Activated T-helper 2 cell treated with anti-CD3 and anti-CD28 coated beads, Interferon-gamma antibody, Interleukin-2, Interleukin-4, amounts not matched to agents 10 μg/mL and 5 μg/mL and 100 μg/mL, durations not matched to agents 14 hours and 24 hours and 36 hours (primary cell): ENCODE measurements at regions not wholly inside any gene's neighbourhood (a gene's known extent, or its start where the extent isn't known, plus 50 kb on each side); places are given as distances from the start of the nearest gene placed in this dataset.
"Not testable (repeated sequence)": the region's sequence is repeated elsewhere in the genome, so short reads cannot be mapped to it uniquely, and the experiment has no call there.

ENCODE experiments used
- DNase-seq: peaks from one replicate; pipeline ENCODE4 v3.0.0; 2021; ENCODE audit warnings: low spot score
- H3K27ac Mint-ChIP-seq: one replicate; pipeline ENCODE4 v1.8.0; 2021; ENCODE audit warnings: mixed read lengths
- H3K27me3 Mint-ChIP-seq: one replicate; pipeline ENCODE4 v1.8.0; 2021; ENCODE audit warnings: low read depth, mixed read lengths
- H3K36me3 Mint-ChIP-seq: one replicate; pipeline ENCODE4 v1.8.0; 2021; ENCODE audit warnings: low read depth, mixed read lengths
- H3K4me1 Mint-ChIP-seq: one replicate; pipeline ENCODE4 v1.8.0; 2021; ENCODE audit warnings: low read depth, mixed read lengths
- H3K4me3 Mint-ChIP-seq: one replicate; pipeline ENCODE4 v1.8.0; 2021; ENCODE audit warnings: low read depth, mild to moderate bottlenecking, moderate library complexity, mixed read lengths
- H3K9me3 Mint-ChIP-seq: one replicate; pipeline ENCODE4 v1.8.0; 2021; ENCODE audit warnings: mixed read lengths
- intact Hi-C: fragments of 100-400 bp; cut with micrococcal nuclease; formaldehyde crosslinking; loops from one replicate; pipeline ENCODE4 v1.15.1; 2023

DNA sequence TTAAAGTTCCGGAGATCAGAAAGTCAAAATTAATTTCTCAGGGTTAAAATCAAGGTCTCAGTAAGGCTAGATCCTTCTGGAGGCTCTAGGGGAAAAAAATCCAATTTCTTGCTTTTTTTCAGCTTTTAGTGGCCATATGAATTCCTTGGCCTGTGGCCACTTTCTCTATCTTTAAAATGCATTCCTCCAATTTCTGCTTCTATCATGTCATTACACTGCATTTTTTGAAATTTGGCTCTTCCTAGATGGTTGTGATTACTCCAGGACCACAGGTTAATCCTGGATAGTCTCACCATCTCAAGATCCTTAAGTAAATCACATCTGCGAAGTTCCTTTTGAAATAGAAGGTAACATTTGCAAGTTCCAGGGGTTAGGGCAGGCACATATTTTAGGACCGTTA, 1294.9 kb upstream of the CITED2 start:
- Mint-ChIP-seq H3K27me3 (peaks cover 3% of the 10 kb centered on the region), H3K27ac (no peak overlapping the region), H3K9me3 (no peaks in the 10 kb centered on the region), H3K4me1 (peaks cover 7% of the 10 kb centered on the region), H3K4me3 (no peak overlapping the region), H3K36me3 (no peaks in the 10 kb centered on the region)
- intact Hi-C loops, result no loop called here
- no peak for DNase-seq

- intact Hi-C loops, result no loop called here
- Mint-ChIP-seq H3K27ac (no peak overlapping the region), H3K4me1 (no peaks in the 10 kb centered on the region), H3K4me3 (no peak overlapping the region), H3K27me3 (peaks cover 5% of the 10 kb centered on the region), H3K36me3 (no peaks in the 10 kb centered on the region), H3K9me3 (no peaks in the 10 kb centered on the region)
- no peak for DNase-seq
Measured at GRCh38 chr6:140663772-140664171, 1289.3 kb upstream of the CITED2 start.

GRCh38 chr6:140663094-140663493, 1288.6 kb upstream of the CITED2 start:
- no peaks in the 10 kb centered on the region for H3K36me3 Mint-ChIP-seq
- no peak for DNase-seq
- peaks cover 5% of the 10 kb centered on the region for H3K27me3 Mint-ChIP-seq
- intact Hi-C loops, result no loop called here
- no peak overlapping the region for H3K27ac Mint-ChIP-seq
- no peak overlapping the region for H3K4me3 Mint-ChIP-seq
- H3K9me3 Mint-ChIP-seq, result no peaks in the 10 kb centered on the region
- H3K4me1 Mint-ChIP-seq, result no peaks in the 10 kb centered on the region

- Mint-ChIP-seq H3K4me3 (no peak overlapping the region), H3K4me1 (no peaks in the 10 kb centered on the region), H3K36me3 (no peaks in the 10 kb centered on the region), H3K27ac (no peak overlapping the region), H3K9me3 (no peaks in the 10 kb centered on the region), H3K27me3 (peaks cover 5% of the 10 kb centered on the region)
- intact Hi-C loops, result no loop called here
- no peak for DNase-seq
Measured at GRCh38 chr6:140661691-140662090, 1287.2 kb upstream of the CITED2 start.

DNA sequence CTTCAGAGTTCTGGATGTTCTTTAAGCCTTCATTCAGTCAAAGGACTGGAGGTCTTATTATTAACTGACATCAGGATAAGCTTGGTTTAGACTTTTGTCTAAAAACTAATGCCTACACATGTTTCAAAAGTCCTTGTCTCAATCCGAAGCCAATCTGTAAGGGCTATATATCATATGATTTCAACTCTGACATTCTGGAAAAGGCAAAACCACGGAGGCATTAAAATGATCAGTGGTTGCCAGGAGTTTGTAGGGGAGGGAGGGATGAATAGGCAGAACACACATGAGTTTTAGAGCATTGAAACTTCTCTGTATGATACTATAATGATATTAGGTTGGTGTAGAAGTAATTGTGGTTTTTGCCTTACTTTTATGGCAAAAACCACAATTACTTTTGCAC, 1285.8 kb upstream of the CITED2 start:
- no peak for DNase-seq
- H3K9me3 Mint-ChIP-seq, result no peaks in the 10 kb centered on the region
- peaks cover 7% of the 10 kb centered on the region for H3K27me3 Mint-ChIP-seq
- no peak overlapping the region for H3K27ac Mint-ChIP-seq
- no peak overlapping the region for H3K4me3 Mint-ChIP-seq
- no peaks in the 10 kb centered on the region for H3K36me3 Mint-ChIP-seq
- no peaks in the 10 kb centered on the region for H3K4me1 Mint-ChIP-seq
- intact Hi-C loops, result no loop called here

- Mint-ChIP-seq H3K4me1 (peaks cover 2% of the 10 kb centered on the region), H3K9me3 (no peaks in the 10 kb centered on the region), H3K36me3 (no peaks in the 10 kb centered on the region), H3K27me3 (peaks cover 4% of the 10 kb centered on the region), H3K4me3 (no peak overlapping the region), H3K27ac (no peak overlapping the region)
- no peak for DNase-seq
- intact Hi-C loops, result no loop called here
Measured at GRCh38 chr6:140653972-140654371, 1279.5 kb upstream of the CITED2 start.

DNA sequence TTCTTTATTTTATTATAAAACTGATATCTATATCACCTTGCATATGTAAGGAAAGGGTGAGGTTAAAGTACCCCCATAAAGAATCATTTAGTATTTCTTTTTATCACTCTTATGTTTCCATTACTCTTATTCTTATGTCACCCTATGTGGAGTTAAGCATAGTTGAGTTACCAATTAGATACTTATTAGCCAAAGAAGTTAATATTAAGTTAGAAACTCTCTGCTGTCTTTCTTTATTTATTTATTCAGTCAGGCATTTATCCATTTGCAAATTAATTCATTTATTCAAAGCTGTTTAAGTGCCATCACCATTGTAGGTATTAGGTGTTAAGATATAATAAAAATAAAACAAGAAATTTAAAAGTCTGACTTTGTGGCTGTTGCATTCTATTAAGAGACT, 1279.1 kb upstream of the CITED2 start:
- H3K36me3 Mint-ChIP-seq, result no peaks in the 10 kb centered on the region

DNA sequence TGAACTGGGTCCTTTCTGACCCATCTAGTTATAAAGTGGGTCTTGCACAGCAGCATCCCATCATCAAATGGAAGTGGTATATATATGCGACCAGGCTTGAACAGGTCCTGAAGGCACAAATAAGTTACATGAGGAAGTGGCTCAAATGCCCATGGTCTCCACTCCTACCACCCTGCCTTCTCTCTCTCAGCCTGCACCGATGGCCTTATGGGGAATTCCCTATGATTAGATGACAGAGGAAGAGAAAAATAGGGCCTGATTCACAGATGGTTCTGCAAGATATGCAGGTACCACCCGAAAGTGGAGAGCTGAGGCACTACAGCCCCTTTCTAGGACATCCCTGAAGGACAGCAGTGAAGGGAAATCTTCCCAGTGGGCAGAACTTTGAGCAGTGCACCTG, 1275.1 kb upstream of the CITED2 start:
- H3K4me3 Mint-ChIP-seq, DNase-seq, H3K36me3 Mint-ChIP-seq, H3K27me3 Mint-ChIP-seq, intact Hi-C loops, H3K4me1 Mint-ChIP-seq, H3K27ac Mint-ChIP-seq: not testable (repeated sequence)
- peaks cover 24% of the 10 kb centered on the region for H3K9me3 Mint-ChIP-seq

More for the DNA sequence above, 1279.1 kb upstream of the CITED2 start:
- intact Hi-C loops, result no loop called here
- peaks cover 4% of the 10 kb centered on the region for H3K27me3 Mint-ChIP-seq
- DNase-seq, result no peak
- H3K4me1 Mint-ChIP-seq, result peaks cover 2% of the 10 kb centered on the region
- H3K9me3 Mint-ChIP-seq, result no peaks in the 10 kb centered on the region
- no peak overlapping the region for H3K4me3 Mint-ChIP-seq
- H3K27ac Mint-ChIP-seq, result no peak overlapping the region

GRCh38 chr6:140647322-140647721, 1272.9 kb upstream of the CITED2 start:
- peaks cover 34% of the 10 kb centered on the region for H3K9me3 Mint-ChIP-seq
- H3K27ac Mint-ChIP-seq, DNase-seq, intact Hi-C loops, H3K27me3 Mint-ChIP-seq, H3K4me3 Mint-ChIP-seq, H3K4me1 Mint-ChIP-seq, H3K36me3 Mint-ChIP-seq: not testable (repeated sequence)

- no peak overlapping the region for H3K27ac Mint-ChIP-seq
- no peak overlapping the region for H3K4me3 Mint-ChIP-seq
- H3K36me3 Mint-ChIP-seq, result no peaks in the 10 kb centered on the region
- H3K27me3 Mint-ChIP-seq, result no peaks in the 10 kb centered on the region
- H3K4me1 Mint-ChIP-seq, result peaks cover 4% of the 10 kb centered on the region
- intact Hi-C loops, result no loop called here
- H3K9me3 Mint-ChIP-seq, result peaks cover 41% of the 10 kb centered on the region
- DNase-seq, result no peak
Measured at GRCh38 chr6:140644017-140644416, 1269.6 kb upstream of the CITED2 start.

DNA sequence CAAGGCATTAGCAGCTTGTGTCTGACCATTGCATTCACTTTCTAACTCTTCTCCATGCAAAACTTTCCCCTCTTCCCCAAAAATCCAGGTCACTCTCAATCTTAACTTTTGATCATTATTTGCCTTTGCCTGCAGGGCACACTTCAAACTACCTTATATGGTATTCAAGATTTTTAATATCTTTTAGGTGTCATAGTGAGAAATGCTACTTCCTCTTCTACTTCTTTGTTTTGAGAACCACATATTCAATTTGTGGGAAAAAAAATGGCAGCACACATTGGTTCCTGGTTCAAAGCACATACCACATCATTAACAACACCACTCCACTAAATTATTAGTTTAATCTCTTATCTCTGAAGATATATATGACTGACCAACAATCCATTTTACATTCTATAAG, 1267.0 kb upstream of the CITED2 start:
- Mint-ChIP-seq H3K9me3 (peaks cover 30% of the 10 kb centered on the region), H3K27me3 (no peaks in the 10 kb centered on the region), H3K4me3 (no peak overlapping the region), H3K36me3 (no peaks in the 10 kb centered on the region), H3K27ac (no peak overlapping the region), H3K4me1 (peaks cover 4% of the 10 kb centered on the region)
- intact Hi-C loops, result no loop called here
- no peak for DNase-seq

DNA sequence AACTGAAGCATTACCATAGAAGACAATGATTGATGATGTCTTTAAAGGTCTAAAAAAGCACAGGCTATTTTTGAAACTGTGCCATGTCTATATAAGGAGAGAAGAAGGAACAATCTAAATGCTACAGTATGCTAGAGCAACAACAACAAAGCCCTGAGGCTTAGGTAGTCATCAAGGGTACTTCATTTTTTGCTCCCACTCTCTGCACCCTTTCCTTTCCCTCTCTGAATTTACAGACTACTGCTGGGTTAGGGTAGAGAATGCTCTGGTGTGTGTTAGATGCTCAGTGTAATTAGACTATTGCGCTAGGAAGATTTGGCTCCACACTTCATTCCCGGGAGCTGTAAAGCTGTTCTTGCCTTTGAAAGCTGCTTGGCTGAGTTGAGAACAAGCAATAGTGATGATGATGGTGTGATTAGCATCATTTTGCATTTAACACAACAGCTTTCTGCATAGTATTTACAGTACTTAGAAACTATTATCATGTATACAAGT, 1262.5 kb upstream of the CITED2 start:
- Mint-ChIP-seq H3K4me1 (peaks cover 4% of the 10 kb centered on the region), H3K9me3 (peaks cover 7% of the 10 kb centered on the region), H3K36me3 (no peaks in the 10 kb centered on the region), H3K4me3 (no peak overlapping the region), H3K27ac (no peak overlapping the region), H3K27me3 (no peaks in the 10 kb centered on the region)
- no peak for DNase-seq
- intact Hi-C loops, result no loop called here

- Mint-ChIP-seq H3K4me1 (peaks cover 2% of the 10 kb centered on the region), H3K9me3 (peaks cover 3% of the 10 kb centered on the region), H3K4me3 (no peak overlapping the region), H3K27me3 (no peaks in the 10 kb centered on the region), H3K27ac (no peak overlapping the region), H3K36me3 (no peaks in the 10 kb centered on the region)
- intact Hi-C loops, result no loop called here
- DNase-seq, result no peak
Measured at GRCh38 chr6:140636271-140636907, 1261.9 kb upstream of the CITED2 start.

GRCh38 chr6:140627002-140627401, 1252.6 kb upstream of the CITED2 start:
- H3K4me3 Mint-ChIP-seq, result no peak overlapping the region
- peaks cover 21% of the 10 kb centered on the region for H3K9me3 Mint-ChIP-seq
- H3K27ac Mint-ChIP-seq, result no peak overlapping the region
- DNase-seq, result no peak
- no peaks in the 10 kb centered on the region for H3K4me1 Mint-ChIP-seq
- intact Hi-C loops, result no loop called here
- H3K27me3 Mint-ChIP-seq, result no peaks in the 10 kb centered on the region
- H3K36me3 Mint-ChIP-seq, result peaks cover 6% of the 10 kb centered on the region
